ENCODE measurements at regions not wholly inside any gene's neighbourhood (a gene's known extent, or its start where the extent isn't known, plus 50 kb on each side); places are given as distances from the start of the nearest gene placed in this dataset.

DNA sequence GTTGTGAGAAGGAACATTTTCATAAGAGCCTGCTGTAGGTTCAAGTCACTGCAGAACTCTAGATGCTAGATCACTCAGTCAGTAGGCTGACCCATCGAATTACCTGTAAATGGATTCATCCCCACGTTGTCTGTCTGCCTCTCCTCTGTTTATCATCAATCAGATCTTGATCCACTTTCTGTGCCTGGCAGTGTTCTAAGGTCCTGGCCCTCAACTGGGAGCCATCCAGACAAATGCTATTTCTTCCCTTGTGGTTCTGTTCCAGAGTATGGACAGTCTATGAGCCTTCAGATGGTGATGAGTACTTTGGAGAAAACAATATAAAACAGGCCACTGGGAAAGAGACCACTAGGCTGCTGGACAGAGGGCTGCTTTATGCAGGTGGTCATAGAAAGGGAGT lies 699.4 kb upstream of the TMEM132C start:
- TF ChIP-seq CTCF (IDR thresholded peaks at IDR 0.05) (no peak), POLR2A (IDR thresholded peaks at IDR 0.05) (no peak)
